DMS114 treated with DMSO at 0.1 percent for 48 hours (cell line): ENCODE measurements at regions not wholly inside any gene's neighbourhood (a gene's known extent, or its start where the extent isn't known, plus 50 kb on each side); places are given as distances from the start of the nearest gene placed in this dataset.

Source experiments
- DNase-seq: peaks from one replicate; lab custom pipeline; 2025; ENCODE audit not compliant: unreplicated experiment; lab: John Stamatoyannopoulos, UW

GRCh38 chr1:81498471-81499462 lies 302.0 kb upstream of the ADGRL2 start:
- DNase-seq, result no peak

- no peak for DNase-seq
Observed at GRCh38 chr1:81496349-81496748, 304.4 kb upstream of the ADGRL2 start.

GRCh38 chr1:81493102-81493869 lies 307.4 kb upstream of the ADGRL2 start:
- DNase-seq, result no peak

- DNase-seq, result no peak
Observed at GRCh38 chr1:81492628-81493027, 308.1 kb upstream of the ADGRL2 start.

- DNase-seq, result no peak
Observed at GRCh38 chr1:81490614-81491013, 310.1 kb upstream of the ADGRL2 start.

GRCh38 chr1:81489372-81489934 lies 311.3 kb upstream of the ADGRL2 start:
- no peak for DNase-seq

- DNase-seq, result no peak
Observed at GRCh38 chr1:81484284-81484683, 316.4 kb upstream of the ADGRL2 start.

GRCh38 chr1:81478219-81478618 lies 322.5 kb upstream of the ADGRL2 start:
- no peak for DNase-seq

GRCh38 chr1:81477710-81478109 lies 323.0 kb upstream of the ADGRL2 start:
- DNase-seq, result no peak

GRCh38 chr1:81472387-81472786 lies 328.3 kb upstream of the ADGRL2 start:
- no peak for DNase-seq

GRCh38 chr1:81471255-81471654 lies 329.5 kb upstream of the ADGRL2 start:
- DNase-seq, result no peak

GRCh38 chr1:81470275-81470674 lies 330.5 kb upstream of the ADGRL2 start:
- no peak for DNase-seq

- DNase-seq, result no peak
Observed at GRCh38 chr1:81467383-81467782, 333.4 kb upstream of the ADGRL2 start.

GRCh38 chr1:81466961-81467360 lies 333.8 kb upstream of the ADGRL2 start:
- DNase-seq, result no peak

- DNase-seq, result peak; percentile 59
Observed at GRCh38 chr1:81463936-81464837, 336.5 kb upstream of the ADGRL2 start.

- no peak for DNase-seq
Observed at GRCh38 chr1:81459043-81459442, 341.7 kb upstream of the ADGRL2 start.

GRCh38 chr1:81458186-81458585 lies 342.5 kb upstream of the ADGRL2 start:
- DNase-seq, result no peak

- DNase-seq, result no peak
Observed at GRCh38 chr1:81455481-81455880, 345.3 kb upstream of the ADGRL2 start.

GRCh38 chr1:81453971-81454370 lies 346.8 kb upstream of the ADGRL2 start:
- DNase-seq, result no peak

- DNase-seq, result no peak
Observed at GRCh38 chr1:81453367-81453703, 347.4 kb upstream of the ADGRL2 start.
